Trophoblast cell (in vitro differentiated cells and primary cell): ENCODE measurements at regions not wholly inside any gene's neighbourhood (a gene's known extent, or its start where the extent isn't known, plus 50 kb on each side); places are given as distances from the start of the nearest gene placed in this dataset.
A peak's percentile ranks its signal among the peaks of the same experiment; 100 is the strongest.

Experiments
- DNase-seq, 2 donors: peaks; one replicate each; pipeline ENCODE4 v3.0.0-alpha.2; 2016
- H2AFZ ChIP-seq: 2 replicates; pipeline ENCODE4 v1.6.1; 2013; ENCODE audit warnings: low read length, moderate library complexity, mild to moderate bottlenecking; ENCODE audit not compliant: insufficient read depth, poor library complexity
- H2AK5ac ChIP-seq: 2 replicates; pipeline ENCODE4 v1.6.1; 2013; ENCODE audit warnings: mild to moderate bottlenecking, low read length
- H2BK120ac ChIP-seq: 2 replicates; pipeline ENCODE4 v1.6.1; 2013; ENCODE audit warnings: low read length, mild to moderate bottlenecking, moderate library complexity; ENCODE audit not compliant: insufficient read depth, poor library complexity
- H2BK12ac ChIP-seq: 2 replicates; pipeline ENCODE4 v1.6.1; 2013; ENCODE audit warnings: mild to moderate bottlenecking, low read length, moderate library complexity
- H2BK5ac ChIP-seq: 2 replicates; pipeline ENCODE4 v1.6.1; 2013; ENCODE audit warnings: low read length, low read depth, moderate library complexity, mild to moderate bottlenecking; ENCODE audit not compliant: poor library complexity
- H3K14ac ChIP-seq: 2 replicates; pipeline ENCODE4 v1.6.1; 2013; ENCODE audit warnings: mild to moderate bottlenecking, low read length
- H3K18ac ChIP-seq: 2 replicates; pipeline ENCODE4 v1.6.1; 2013; ENCODE audit warnings: mild to moderate bottlenecking, low read length
- H3K23ac ChIP-seq: 2 replicates; pipeline ENCODE4 v1.6.1; 2013; ENCODE audit warnings: low read length
- H3K27ac ChIP-seq: 2 replicates; pipeline ENCODE4 v1.5.1; 2013; ENCODE audit warnings: low read depth, mild to moderate bottlenecking, inconsistent platforms, low read length, moderate library complexity
- H3K27me3 ChIP-seq: 2 replicates; pipeline ENCODE4 v1.6.1; 2013; ENCODE audit warnings: inconsistent platforms, mild to moderate bottlenecking, low read length, moderate library complexity; ENCODE audit not compliant: insufficient read depth
- H3K36me3 ChIP-seq, 2 experiments: 1 replicate in 1 of 2; 2 replicates in 1 of 2; pipeline ENCODE4 v1.6.1; 2013; ENCODE audit warnings: low read length in 2 of 2, mild to moderate bottlenecking in 2 of 2, moderate library complexity in 1 of 2; ENCODE audit not compliant: insufficient read depth in 2 of 2, control insufficient read depth in 1 of 2
- H3K4ac ChIP-seq: 2 replicates; pipeline ENCODE4 v1.6.1; 2013; ENCODE audit warnings: low read depth, mild to moderate bottlenecking, low read length, moderate library complexity
- H3K4me1 ChIP-seq, 2 experiments: 1 replicate in 1 of 2; 2 replicates in 1 of 2; pipeline ENCODE4 v1.6.1; 2013; ENCODE audit warnings: low read length in 2 of 2, mild to moderate bottlenecking in 2 of 2, moderate library complexity in 1 of 2; ENCODE audit not compliant: insufficient read depth in 2 of 2, control insufficient read depth in 1 of 2
- H3K4me2 ChIP-seq: 2 replicates; pipeline ENCODE4 v1.6.1; 2013; ENCODE audit warnings: inconsistent platforms, mild to moderate bottlenecking, low read length, moderate library complexity
- H3K4me3 ChIP-seq: 2 replicates; pipeline ENCODE4 v1.5.1; 2013; ENCODE audit warnings: mild to moderate bottlenecking, low read depth, low read length, inconsistent platforms
- H3K79me1 ChIP-seq: one replicate; pipeline ENCODE4 v1.6.1; 2013; ENCODE audit warnings: low read length
- H3K79me2 ChIP-seq: 2 replicates; pipeline ENCODE4 v1.6.1; 2013; ENCODE audit warnings: low read length, mild to moderate bottlenecking; ENCODE audit not compliant: control insufficient read depth, insufficient read depth, poor library complexity
- H3K9ac ChIP-seq: 2 replicates; pipeline ENCODE4 v1.6.1; 2013; ENCODE audit warnings: mild to moderate bottlenecking, low read length
- H3K9me3 ChIP-seq: 2 replicates; pipeline ENCODE4 v1.6.1; 2013; ENCODE audit warnings: low read depth, mild to moderate bottlenecking, control low read depth, inconsistent platforms, low read length; ENCODE audit not compliant: insufficient read depth
- H4K12ac ChIP-seq: 2 replicates; pipeline ENCODE4 v1.6.1; 2013; ENCODE audit warnings: low read depth, mild to moderate bottlenecking, low read length, moderate library complexity
- H4K8ac ChIP-seq: 2 replicates; pipeline ENCODE4 v1.6.1; 2013; ENCODE audit warnings: low read depth, mild to moderate bottlenecking, low read length, moderate library complexity
- H4K91ac ChIP-seq: one replicate; pipeline ENCODE4 v1.6.1; 2013; ENCODE audit warnings: low read depth, mild to moderate bottlenecking, low read length, moderate library complexity
- WGBS: extraction: QIAGEN DNeasy Blood & Tissue Kit; methylation state at CpG from one replicate; pipeline ENCODE4 v1.1.7; 2013; ENCODE audit warnings: missing lambda C conversion rate; ENCODE audit not compliant: insufficient read length, insufficient coverage; ENCODE audit errors: extremely low coverage; 5-methylcytosine and 5-hydroxymethylcytosine counted together

DNA sequence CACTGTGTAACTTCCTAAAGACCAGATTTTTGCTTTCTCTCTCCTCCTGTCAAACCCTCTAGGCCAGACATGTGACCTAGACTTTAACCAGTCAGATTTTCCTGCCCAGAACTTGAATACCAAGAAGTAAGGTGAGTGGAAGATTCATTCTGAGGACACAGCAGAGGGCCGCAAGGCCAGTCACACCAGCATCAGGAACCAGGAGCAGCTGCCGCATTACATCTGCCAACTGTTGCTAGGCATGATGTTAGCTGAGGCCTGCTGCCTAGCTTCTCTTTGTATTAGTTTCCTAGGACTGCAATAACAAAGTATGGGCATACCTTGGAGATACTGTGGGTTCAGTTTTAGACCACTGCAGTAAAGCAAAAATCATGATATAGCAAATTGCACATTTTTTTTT lies 101.9 kb upstream of the BMP4 start:
- DNase-seq, result no peak
- WGBS, result no CpG with 5 or more reads among the region's 2 CpGs

DNA sequence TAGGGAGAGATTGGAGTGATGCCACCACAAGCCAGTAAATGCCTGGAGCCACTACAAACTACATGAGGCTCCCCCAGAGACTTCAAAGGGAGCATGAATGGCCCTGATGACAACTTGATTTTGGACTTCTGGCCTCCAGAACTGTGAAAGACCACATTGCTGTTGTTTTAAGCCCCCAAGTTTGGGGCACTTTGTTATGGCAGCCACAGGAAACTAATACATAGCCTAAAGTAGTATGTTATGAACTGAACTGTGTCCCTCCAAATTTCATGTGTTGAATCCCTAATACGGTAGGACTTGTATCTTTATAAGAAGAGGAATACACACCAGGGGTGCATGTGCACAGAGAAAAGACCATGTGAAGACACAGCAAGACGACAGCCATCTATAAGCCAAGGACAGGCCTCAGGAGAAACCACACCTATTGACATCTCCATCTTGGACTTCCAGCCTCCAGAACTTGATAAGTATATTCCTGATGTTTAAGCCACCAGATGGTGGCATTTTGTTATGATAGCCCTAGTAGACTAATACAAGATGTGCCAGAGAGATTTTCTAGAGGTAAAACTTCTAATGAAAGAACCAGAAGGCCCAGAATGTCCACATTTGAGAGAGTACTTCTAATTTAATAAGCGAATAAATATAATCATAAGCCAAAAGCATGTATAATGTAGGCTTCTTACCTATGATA lies 127.1 kb upstream of the BMP4 start:
- Histone ChIP-seq H3K4me2 (no peak overlapping the region), H3K14ac (no peak overlapping the region), H2BK12ac (no peak overlapping the region), H3K4ac (no peak overlapping the region), H3K18ac (no peak overlapping the region), H3K27me3 (no peaks in the 10 kb centered on the region), H4K8ac (no peak overlapping the region), H2BK120ac (no peak overlapping the region), H3K79me1 (no peaks in the 10 kb centered on the region), H4K91ac (no peak overlapping the region), H3K79me2 (no peaks in the 10 kb centered on the region), H2AK5ac (no peak overlapping the region), H3K23ac (no peak overlapping the region), H2AFZ (no peak overlapping the region), H3K4me3 (no peak overlapping the region), H3K9ac (no peak overlapping the region), H3K9me3 (no peaks in the 10 kb centered on the region), H3K36me3 (no peaks in the 10 kb centered on the region), H4K12ac (no peak overlapping the region), H3K4me1 (peaks cover 4 to 5% of the 10 kb centered on the region in 2 experiments), H2BK5ac (no peak overlapping the region), H3K27ac (no peak overlapping the region)
- no CpG with 5 or more reads among the region's 3 CpGs for WGBS
- DNase-seq, result no peak

More for the DNA sequence above, 101.9 kb upstream of the BMP4 start:
- Histone ChIP-seq H2BK12ac (no peak overlapping the region), H3K27ac (no peak overlapping the region), H4K12ac (no peak overlapping the region), H3K14ac (no peak overlapping the region), H3K79me2 (no peaks in the 10 kb centered on the region), H2AFZ (no peak overlapping the region), H4K8ac (no peak overlapping the region), H3K4me1 (no peaks in the 10 kb centered on the region), H3K36me3 (no peaks in the 10 kb centered on the region), H3K9ac (no peak overlapping the region), H3K4ac (no peak overlapping the region), H3K4me2 (no peak overlapping the region), H3K79me1 (no peaks in the 10 kb centered on the region), H2AK5ac (no peak overlapping the region), H4K91ac (no peak overlapping the region), H3K18ac (no peak overlapping the region), H3K4me3 (no peak overlapping the region), H3K9me3 (no peaks in the 10 kb centered on the region), H2BK5ac (no peak overlapping the region), H3K27me3 (no peaks in the 10 kb centered on the region), H2BK120ac (no peak overlapping the region), H3K23ac (no peak overlapping the region)

DNA sequence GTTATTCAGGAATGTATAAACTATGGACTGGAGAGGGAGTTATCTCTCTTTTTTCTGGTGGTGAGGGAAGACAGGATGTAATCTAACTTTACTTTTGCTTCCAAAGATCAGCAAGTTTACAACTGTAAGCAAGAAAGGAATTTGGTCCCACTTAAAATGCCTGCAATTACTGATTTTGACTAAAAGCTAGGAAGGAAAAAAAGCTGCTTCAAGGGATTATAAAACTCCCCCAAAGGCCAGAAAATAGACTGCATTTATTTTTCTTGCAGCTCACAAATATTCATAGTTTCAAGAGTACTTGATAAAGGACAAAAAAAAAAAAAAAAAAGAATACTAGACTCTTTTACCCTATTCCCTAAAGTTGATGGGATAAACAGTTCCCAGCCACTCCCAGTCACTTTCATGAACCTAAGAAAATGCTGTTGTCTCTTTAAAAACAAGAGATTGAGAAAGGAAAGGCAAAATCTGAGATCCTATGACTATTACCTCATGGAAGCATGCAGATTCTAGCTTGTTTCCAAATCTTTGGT lies 128.7 kb upstream of the BMP4 start:
- no peak overlapping the region for H2AK5ac ChIP-seq
- H2BK12ac ChIP-seq, result no peak overlapping the region
- H3K4ac ChIP-seq, result no peak overlapping the region
- no peak overlapping the region for H3K23ac ChIP-seq
- H2BK120ac ChIP-seq, result no peak overlapping the region
- DNase-seq, result no peak
- no peak overlapping the region for H3K14ac ChIP-seq
- H3K27ac ChIP-seq, result no peak overlapping the region
- no peak overlapping the region for H4K12ac ChIP-seq
- H3K9me3 ChIP-seq, result no peaks in the 10 kb centered on the region
- H4K8ac ChIP-seq, result no peak overlapping the region
- H3K79me2 ChIP-seq, result no peaks in the 10 kb centered on the region
- no peaks in the 10 kb centered on the region for H3K36me3 ChIP-seq
- H3K9ac ChIP-seq, result no peak overlapping the region
- H2BK5ac ChIP-seq, result no peak overlapping the region
- H3K4me1 ChIP-seq, result peaks cover 4 to 5% of the 10 kb centered on the region in 2 experiments
- H3K18ac ChIP-seq, result no peak overlapping the region
- H3K4me3 ChIP-seq, result no peak overlapping the region
- H4K91ac ChIP-seq, result no peak overlapping the region
- no peak overlapping the region for H3K4me2 ChIP-seq
- H3K79me1 ChIP-seq, result no peaks in the 10 kb centered on the region
- no peaks in the 10 kb centered on the region for H3K27me3 ChIP-seq
- H2AFZ ChIP-seq, result no peak overlapping the region

DNA sequence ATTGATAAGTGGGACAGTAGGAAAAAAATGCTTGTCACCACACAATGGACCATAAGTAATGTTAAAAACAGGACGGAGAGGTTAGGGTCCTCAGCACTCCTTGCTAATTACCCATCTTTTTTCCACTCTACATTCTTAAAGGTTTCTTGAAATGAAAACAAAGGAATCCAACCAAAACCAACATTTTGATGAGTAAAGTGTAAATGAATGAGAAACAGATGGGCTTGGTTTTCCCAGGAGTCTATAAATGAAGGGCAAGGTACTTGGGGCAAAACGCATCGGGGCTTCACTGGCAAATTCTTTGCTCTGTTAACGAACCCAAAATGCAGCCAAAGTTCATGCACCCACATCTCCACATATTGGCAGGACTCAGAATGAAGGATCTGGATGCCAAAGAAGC lies 129.2 kb upstream of the BMP4 start:
- no peak overlapping the region for H3K4me3 ChIP-seq
- H3K18ac ChIP-seq, result no peak overlapping the region
- H3K4me1 ChIP-seq, result peaks cover 4 to 5% of the 10 kb centered on the region in 2 experiments
- no peak overlapping the region for H2BK5ac ChIP-seq
- H3K36me3 ChIP-seq, result no peaks in the 10 kb centered on the region
- H3K23ac ChIP-seq, result no peak overlapping the region
- H3K4ac ChIP-seq, result no peak overlapping the region
- WGBS, result no CpG with 5 or more reads among the region's 4 CpGs
- no peak overlapping the region for H3K14ac ChIP-seq
- peak overlapping the region; percentile 37 for H4K8ac ChIP-seq
- H2AK5ac ChIP-seq, result no peak overlapping the region
- H2BK120ac ChIP-seq, result no peak overlapping the region
- H3K79me1 ChIP-seq, result no peaks in the 10 kb centered on the region
- no peaks in the 10 kb centered on the region for H3K9me3 ChIP-seq
- no peak for DNase-seq
- no peak overlapping the region for H4K91ac ChIP-seq
- H4K12ac ChIP-seq, result no peak overlapping the region
- H3K79me2 ChIP-seq, result no peaks in the 10 kb centered on the region
- H3K27ac ChIP-seq, result no peak overlapping the region
- no peak overlapping the region for H3K9ac ChIP-seq
- no peak overlapping the region for H2BK12ac ChIP-seq
- no peaks in the 10 kb centered on the region for H3K27me3 ChIP-seq
- H2AFZ ChIP-seq, result no peak overlapping the region
- no peak overlapping the region for H3K4me2 ChIP-seq
